Stimulated activated CD4-positive, alpha-beta T cell treated with anti-CD3 and anti-CD28 coated beads, TNF-alpha, amount 100 ng/mL, for 48 hours (primary cell): ENCODE measurements at regions not wholly inside any gene's neighbourhood (a gene's known extent, or its start where the extent isn't known, plus 50 kb on each side); places are given as distances from the start of the nearest gene placed in this dataset.
A peak's percentile ranks its signal among the peaks of the same experiment; 100 is the strongest.
"Not testable (repeated sequence)": the region's sequence is repeated elsewhere in the genome, so short reads cannot be mapped to it uniquely, and the experiment has no call there.

Experiments used
- DNase-seq, 3 donors: peaks; one replicate each; pipeline ENCODE4 v3.0.0-alpha.2; 2020; ENCODE audit warnings: low read depth in 3 of 3

DNA sequence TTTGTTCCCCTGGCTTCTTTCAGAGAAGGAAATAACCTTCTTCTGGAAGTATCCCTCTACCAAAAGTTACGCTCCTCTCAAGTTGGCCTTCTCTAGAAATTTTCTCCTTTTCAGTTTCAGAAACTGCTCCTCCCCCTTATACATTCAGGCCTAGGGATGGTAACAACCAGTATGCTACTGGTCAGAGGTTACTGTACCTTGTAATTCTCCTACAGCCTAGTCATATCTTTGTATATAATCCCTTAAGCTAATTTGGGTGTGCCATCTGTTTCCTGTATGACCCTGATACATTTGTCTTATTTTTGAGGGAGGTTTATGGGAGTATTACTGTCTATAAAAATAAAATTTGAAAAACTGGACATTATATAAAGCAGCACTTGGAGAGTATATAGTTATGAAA, 98.0 kb upstream of the NOTCH2NLA start:
- not testable (repeated sequence) for DNase-seq

- DNase-seq: not testable (repeated sequence)
These were observed 95.6 kb upstream of the NOTCH2NLA start for GRCh38 chr1:146324463-146324862.

- DNase-seq: not testable (repeated sequence)
These were observed 94.5 kb upstream of the NOTCH2NLA start for GRCh38 chr1:146323302-146323701.

DNA sequence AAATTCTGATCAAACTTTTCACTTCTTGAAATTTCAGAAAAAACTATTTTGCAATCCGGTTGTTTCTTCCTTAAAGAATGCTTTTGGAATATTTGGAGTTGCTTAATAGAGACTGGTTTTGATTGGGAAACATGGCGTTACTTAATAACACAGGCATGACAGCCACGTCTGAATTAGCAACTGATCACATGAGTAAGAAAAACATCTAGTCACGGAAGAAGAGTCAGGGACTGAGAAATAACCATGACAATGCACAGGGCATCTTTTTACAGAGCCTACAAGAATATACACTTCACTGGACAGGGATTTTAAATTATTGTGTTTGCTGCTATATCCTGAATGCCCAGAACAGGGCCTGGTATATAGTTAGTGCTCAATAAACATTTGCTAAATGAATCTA, 94.1 kb upstream of the NOTCH2NLA start:
- DNase-seq: not testable (repeated sequence)

- not testable (repeated sequence) for DNase-seq
These were observed 89.9 kb upstream of the NOTCH2NLA start for GRCh38 chr1:146318715-146319114.

- DNase-seq: not testable (repeated sequence)
These were observed 89.0 kb upstream of the NOTCH2NLA start for GRCh38 chr1:146317785-146318184.

DNA sequence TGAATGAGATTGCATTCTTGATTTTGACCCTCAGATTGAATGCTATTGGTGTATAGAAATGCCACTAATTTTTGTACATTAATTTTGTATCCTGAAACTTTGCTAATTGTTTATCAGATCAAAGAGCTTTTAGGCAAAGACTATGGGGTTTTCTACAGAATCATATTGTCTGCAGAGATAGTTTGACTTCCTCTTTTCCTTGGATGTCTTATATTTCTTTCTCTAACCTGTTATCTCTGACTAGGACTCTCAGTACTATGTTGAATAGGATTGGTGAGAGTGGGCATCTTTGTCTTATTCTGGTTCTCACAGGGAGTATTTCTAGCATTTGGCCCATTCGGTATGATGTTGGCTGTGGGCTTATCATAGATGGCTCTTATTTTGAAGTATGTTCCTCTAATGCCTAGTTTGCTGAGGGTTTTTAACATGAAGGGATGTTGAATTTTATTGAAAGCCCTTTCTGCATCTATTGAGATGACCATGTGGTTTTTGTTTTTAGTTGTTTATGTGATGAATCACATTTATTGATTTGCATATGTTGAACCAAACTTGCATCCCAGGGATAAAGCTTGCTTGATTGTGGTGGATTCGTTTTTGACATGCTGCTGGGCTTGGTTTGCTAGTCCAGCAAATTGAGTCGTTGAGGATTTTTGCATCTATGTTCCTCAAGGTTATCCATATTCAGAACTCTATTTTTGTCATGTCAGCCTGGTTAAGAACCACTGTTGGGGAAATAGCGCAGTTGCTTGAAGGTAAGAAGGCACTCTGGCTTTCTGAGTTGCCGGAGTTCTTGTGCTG, 85.8 kb upstream of the NOTCH2NLA start:
- DNase-seq: not testable (repeated sequence)

DNA sequence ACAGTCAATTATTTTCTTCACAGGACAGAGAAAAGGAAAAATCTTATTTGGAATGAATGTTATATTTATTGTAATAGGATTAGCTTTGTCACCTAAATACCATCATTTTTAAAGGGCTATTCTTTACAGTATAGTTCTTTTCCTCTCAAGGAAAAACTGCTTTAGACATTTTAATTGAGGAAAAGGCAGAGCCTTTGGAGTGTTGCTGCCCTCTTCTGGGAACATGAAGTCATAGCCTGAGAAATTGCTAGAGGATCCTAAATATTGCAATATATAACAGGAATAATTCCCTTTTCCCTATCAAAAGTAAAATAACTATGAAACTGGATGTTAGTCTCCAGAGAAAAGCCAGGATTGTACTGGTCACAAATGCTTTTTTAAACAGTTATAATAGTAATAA, 81.8 kb upstream of the NOTCH2NLA start:
- DNase-seq: not testable (repeated sequence)

DNA sequence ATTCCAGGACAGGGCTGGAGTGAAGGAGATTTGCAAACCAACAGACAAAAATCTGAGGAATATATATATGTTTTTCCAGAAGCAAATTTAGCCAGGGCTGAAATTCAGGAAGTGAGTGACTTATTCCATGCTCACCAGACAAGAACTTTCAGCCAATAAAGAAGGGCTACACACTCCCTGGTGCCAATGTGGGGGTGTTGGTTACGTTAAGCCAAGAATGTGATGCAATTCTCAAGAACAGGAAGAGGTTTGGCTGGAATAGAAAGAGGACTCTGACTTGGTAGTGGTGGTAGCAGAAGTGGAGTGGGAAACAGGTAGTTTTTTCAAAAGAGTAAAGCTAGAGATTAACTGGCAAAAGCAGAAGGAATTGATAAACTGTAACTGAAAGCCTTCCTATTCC, 80.6 kb upstream of the NOTCH2NLA start:
- not testable (repeated sequence) for DNase-seq

DNA sequence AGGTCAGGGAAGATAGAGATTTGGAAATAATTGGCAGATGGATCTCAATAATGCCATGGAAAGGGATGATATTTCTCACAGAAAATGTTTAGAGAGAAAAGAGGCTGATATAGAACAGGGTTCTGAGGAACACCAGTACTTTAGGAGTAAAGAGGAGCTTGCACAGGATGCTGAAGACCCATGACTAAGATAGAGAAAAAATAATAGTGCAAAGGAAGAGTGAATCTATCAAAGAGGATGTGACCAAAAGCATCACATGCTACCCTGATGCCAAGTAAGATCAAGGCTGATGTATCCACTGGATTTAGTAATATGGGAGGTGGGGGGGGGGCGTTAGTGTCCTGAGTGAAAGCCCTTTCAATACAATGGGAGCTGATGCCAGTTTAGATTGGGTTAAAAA, 80.1 kb upstream of the NOTCH2NLA start:
- DNase-seq: peak in 1 of 3 donors; percentile 0

GRCh38 chr1:146308152-146308551, 79.3 kb upstream of the NOTCH2NLA start:
- DNase-seq: not testable (repeated sequence)

GRCh38 chr1:146307632-146308031, 78.8 kb upstream of the NOTCH2NLA start:
- DNase-seq: not testable (repeated sequence)

DNA sequence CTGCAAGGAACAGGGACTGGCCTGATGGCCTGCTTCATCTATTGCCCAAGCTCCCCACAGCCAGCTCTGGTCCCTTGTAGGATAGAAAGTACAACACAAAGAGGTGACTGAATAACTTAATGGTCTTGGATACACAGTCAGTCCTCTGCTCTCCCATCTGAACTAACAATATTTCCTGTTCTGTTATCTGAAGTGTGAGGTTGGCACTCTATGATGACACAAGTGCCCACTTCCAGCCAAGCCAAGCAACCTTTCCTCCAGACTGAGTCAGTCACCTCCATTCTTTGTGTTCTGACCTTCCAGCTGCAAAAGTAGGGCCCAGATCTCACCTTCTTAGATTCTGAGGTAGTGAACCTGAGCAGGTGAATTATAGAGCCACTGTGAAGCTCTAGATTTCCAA, 77.8 kb upstream of the NOTCH2NLA start:
- DNase-seq: not testable (repeated sequence)

- not testable (repeated sequence) for DNase-seq
These were observed 76.6 kb upstream of the NOTCH2NLA start for GRCh38 chr1:146305442-146305841.

DNA sequence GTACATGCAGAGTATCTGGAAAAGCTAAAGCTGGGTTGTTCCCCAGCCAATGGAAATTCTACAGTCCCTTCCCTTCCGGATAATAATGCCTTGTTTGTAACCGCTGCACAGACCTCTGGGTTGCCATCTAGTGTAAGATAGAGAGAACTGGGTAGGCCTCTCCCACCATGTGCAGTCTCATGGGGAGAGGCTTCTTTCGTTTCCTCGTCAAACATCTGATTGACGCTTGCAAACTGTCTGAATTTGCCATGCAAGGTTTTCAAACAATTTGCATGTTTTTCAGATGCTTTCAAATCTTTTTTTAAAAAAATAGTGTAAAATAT, 69.7 kb upstream of the NOTCH2NLA start:
- not testable (repeated sequence) for DNase-seq

DNA sequence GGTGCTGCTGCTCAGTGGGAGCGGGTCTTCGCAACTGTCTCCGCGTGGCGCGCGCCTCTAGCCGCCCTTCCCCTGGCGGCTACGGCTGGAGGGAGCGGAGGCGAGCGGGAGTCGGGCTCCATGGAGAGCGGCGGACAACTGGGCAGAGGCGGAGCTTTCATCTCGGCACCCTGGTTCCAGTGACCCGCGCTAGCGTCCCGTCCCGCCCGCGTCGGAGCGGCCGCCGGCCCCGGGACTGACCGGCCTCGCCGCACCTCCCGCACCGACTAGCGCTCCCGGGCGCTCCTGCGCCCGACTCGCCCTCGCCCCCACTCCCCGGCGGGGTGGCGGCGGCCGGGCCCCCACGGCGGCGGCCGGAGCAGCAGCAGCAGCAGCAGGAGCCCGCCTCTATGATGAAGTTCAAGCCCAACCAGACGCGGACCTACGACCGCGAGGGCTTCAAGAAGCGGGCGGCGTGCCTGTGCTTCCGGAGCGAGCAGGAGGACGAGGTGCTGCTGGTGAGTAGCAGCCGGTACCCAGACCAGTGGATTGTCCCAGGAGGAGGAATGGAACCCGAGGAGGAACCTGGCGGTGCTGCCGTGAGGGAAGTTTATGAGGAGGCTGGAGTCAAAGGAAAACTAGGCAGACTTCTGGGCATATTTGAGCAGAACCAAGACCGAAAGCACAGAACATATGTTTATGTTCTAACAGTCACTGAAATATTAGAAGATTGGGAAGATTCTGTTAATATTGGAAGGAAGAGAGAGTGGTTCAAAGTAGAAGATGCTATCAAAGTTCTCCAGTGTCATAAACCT, 69.2 kb upstream of the NOTCH2NLA start:
- not testable (repeated sequence) for DNase-seq

- DNase-seq: not testable (repeated sequence)
These were observed 64.4 kb upstream of the NOTCH2NLA start for GRCh38 chr1:146292940-146293936.

GRCh38 chr1:146292424-146292823, 63.6 kb upstream of the NOTCH2NLA start:
- not testable (repeated sequence) for DNase-seq

- DNase-seq: not testable (repeated sequence)
These were observed 59.1 kb upstream of the NOTCH2NLA start for GRCh38 chr1:146287881-146288280.

GRCh38 chr1:146284760-146285159, 55.9 kb upstream of the NOTCH2NLA start:
- DNase-seq: not testable (repeated sequence)

- DNase-seq: not testable (repeated sequence)
These were observed 54.7 kb upstream of the NOTCH2NLA start for GRCh38 chr1:146283527-146283880.
